SK-N-SH treated with all-trans-retinoic acid at 6 μM for 48 hours (cell line): ENCODE measurements at regions not wholly inside any gene's neighbourhood (a gene's known extent, or its start where the extent isn't known, plus 50 kb on each side); places are given as distances from the start of the nearest gene placed in this dataset.

ENCODE experiments used
- BACH2 ChIP-seq: fragments of 250-450 bp; sonication (Bioruptor Pico); IDR thresholded peaks from 2 replicates; pipeline ENCODE4 v1.9.0; 2021; ENCODE audit warnings: mild to moderate bottlenecking, borderline replicate concordance
- CREB5 ChIP-seq: fragments of 250-450 bp; sonication (Bioruptor Pico); IDR thresholded peaks from 2 replicates; pipeline ENCODE4 v1.5.1; 2020; ENCODE audit warnings: low read depth, mild to moderate bottlenecking, moderate library complexity
- ESRRG ChIP-seq: fragments of 250-450 bp; sonication (Bioruptor Pico); IDR thresholded peaks from 2 replicates; pipeline ENCODE4 v1.6.1; 2021; ENCODE audit warnings: mild to moderate bottlenecking
- PATZ1 ChIP-seq: fragments of 250-450 bp; sonication (Bioruptor Pico); IDR thresholded peaks from 2 replicates; pipeline ENCODE4 v1.8.0; 2020; ENCODE audit warnings: mild to moderate bottlenecking, moderate library complexity, borderline replicate concordance
- RARB ChIP-seq: fragments of 250-450 bp; sonication (Bioruptor Pico); IDR thresholded peaks from 2 replicates; pipeline ENCODE4 v1.8.0; 2021; ENCODE audit warnings: mild to moderate bottlenecking, moderate library complexity
- ZC3H10 ChIP-seq: fragments of 250-450 bp; sonication (Bioruptor Pico); IDR thresholded peaks from 2 replicates; pipeline ENCODE4 v1.5.1; 2021; ENCODE audit warnings: mild to moderate bottlenecking, moderate library complexity
- ZNF565 ChIP-seq: fragments of 450-650 bp; formaldehyde crosslinking; conservative IDR thresholded peaks from 2 replicates; pipeline ENCODE4 v1.5.0; 2020; ENCODE audit warnings: low read depth, mild to moderate bottlenecking, moderate library complexity
- ZNF70 ChIP-seq: fragments of 450-650 bp; formaldehyde crosslinking; IDR thresholded peaks from 2 replicates; pipeline ENCODE4 v1.5.0; 2020; ENCODE audit warnings: mild to moderate bottlenecking, moderate library complexity

GRCh38 chr10:90983914-90984549, 63.1 kb upstream of the ANKRD1 start:
- TF ChIP-seq RARB (CRISPR knock-in tag) (no peak), ZC3H10 (CRISPR knock-in tag) (no peak), ZNF565 (no peak), ZNF70 (CRISPR knock-in tag) (no peak), ESRRG (CRISPR knock-in tag) (no peak), CREB5 (CRISPR knock-in tag) (no peak), BACH2 (CRISPR knock-in tag) (no peak), PATZ1 (CRISPR knock-in tag) (no peak)
